ENCODE measurements at regions not wholly inside any gene's neighbourhood (a gene's known extent, or its start where the extent isn't known, plus 50 kb on each side); places are given as distances from the start of the nearest gene placed in this dataset.
"Not testable (repeated sequence)": the region's sequence is repeated elsewhere in the genome, so short reads cannot be mapped to it uniquely, and the experiment has no call there.

DNA sequence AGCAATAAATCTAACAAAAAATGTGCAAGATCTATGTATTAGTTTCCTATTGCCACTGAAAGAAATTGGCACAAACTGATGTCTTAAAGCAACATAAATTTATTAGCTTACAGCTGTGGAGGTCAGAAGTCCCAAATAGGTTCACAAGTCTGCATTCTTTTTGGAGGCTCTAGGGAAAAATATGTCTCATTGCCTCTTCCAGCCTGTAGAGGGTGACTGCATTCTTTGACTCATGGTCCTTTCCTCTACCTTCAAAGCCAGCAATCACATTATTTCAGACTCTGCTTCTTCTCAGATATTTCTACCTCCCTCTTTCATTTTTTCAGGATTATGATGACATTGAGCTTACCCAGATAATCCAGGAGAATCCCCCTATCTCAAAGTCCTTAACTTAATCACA, 1531.1 kb downstream of the KHDRBS2 start:
- H3K36me3 ChIP-seq, result no peaks in the 10 kb centered on the region
- TF ChIP-seq, protein P1, sequence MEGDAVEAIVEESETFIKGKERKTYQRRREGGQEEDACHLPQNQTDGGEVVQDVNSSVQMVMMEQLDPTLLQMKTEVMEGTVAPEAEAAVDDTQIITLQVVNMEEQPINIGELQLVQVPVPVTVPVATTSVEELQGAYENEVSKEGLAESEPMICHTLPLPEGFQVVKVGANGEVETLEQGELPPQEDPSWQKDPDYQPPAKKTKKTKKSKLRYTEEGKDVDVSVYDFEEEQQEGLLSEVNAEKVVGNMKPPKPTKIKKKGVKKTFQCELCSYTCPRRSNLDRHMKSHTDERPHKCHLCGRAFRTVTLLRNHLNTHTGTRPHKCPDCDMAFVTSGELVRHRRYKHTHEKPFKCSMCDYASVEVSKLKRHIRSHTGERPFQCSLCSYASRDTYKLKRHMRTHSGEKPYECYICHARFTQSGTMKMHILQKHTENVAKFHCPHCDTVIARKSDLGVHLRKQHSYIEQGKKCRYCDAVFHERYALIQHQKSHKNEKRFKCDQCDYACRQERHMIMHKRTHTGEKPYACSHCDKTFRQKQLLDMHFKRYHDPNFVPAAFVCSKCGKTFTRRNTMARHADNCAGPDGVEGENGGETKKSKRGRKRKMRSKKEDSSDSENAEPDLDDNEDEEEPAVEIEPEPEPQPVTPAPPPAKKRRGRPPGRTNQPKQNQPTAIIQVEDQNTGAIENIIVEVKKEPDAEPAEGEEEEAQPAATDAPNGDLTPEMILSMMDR (IDR thresholded peaks at IDR 0.05; ENCODE audit: low read depth, low read length), result no peak
- no peak overlapping the region for H3K27ac ChIP-seq
- no peaks in the 10 kb centered on the region for H3K4me1 ChIP-seq (ENCODE audit: low read depth)
- DNase-seq (ENCODE audit: low read depth in 1 of 2, low spot score in 1 of 2), result peak in 1 of 2 donors; percentile 20
- no peaks in the 10 kb centered on the region for H3K9me3 ChIP-seq (ENCODE audit: low read depth)
- no peak overlapping the region for H3K4me3 ChIP-seq
- H3K27me3 ChIP-seq, result no peaks in the 10 kb centered on the region

DNA sequence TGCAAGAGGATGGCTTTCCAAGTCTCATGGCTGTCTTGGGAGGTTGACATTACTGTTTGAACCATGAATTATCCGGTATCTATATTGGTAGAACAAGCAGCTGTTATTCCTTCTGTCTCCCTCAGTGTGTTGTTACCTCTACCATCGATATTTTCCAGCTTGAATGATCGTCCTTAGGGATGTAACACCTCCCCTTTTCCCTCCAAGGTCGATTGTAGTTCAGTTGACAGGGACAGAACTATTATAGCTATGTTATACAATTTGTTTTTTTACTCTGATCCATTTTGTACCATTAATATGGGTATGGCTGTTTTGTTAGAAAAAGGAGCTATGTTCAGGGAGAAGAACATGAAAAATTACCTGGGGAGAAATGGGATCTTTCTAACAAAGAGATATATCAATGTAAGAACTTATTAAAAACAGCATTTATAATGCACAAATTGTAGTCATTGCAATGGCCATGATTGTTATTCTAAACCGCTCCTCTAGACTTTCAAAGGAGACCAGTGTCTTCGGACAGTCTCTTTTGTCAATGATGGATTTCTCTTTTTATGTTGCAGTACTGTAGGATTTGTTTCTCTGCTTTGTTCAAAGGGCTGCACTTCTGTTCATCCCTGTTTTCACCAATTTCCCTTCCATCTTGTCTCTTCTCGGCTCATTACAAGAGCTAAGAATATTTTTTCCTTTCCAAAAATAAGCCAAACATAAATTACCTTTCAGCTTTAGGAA, 1535.5 kb downstream of the KHDRBS2 start:
- H3K27me3 ChIP-seq; H3K27ac ChIP-seq; H3K9me3 ChIP-seq (ENCODE audit: low read depth); H3K4me3 ChIP-seq; DNase-seq (ENCODE audit: low read depth in 1 of 2, low spot score in 1 of 2); H3K4me1 ChIP-seq (ENCODE audit: low read depth); H3K36me3 ChIP-seq: not testable (repeated sequence)

DNA sequence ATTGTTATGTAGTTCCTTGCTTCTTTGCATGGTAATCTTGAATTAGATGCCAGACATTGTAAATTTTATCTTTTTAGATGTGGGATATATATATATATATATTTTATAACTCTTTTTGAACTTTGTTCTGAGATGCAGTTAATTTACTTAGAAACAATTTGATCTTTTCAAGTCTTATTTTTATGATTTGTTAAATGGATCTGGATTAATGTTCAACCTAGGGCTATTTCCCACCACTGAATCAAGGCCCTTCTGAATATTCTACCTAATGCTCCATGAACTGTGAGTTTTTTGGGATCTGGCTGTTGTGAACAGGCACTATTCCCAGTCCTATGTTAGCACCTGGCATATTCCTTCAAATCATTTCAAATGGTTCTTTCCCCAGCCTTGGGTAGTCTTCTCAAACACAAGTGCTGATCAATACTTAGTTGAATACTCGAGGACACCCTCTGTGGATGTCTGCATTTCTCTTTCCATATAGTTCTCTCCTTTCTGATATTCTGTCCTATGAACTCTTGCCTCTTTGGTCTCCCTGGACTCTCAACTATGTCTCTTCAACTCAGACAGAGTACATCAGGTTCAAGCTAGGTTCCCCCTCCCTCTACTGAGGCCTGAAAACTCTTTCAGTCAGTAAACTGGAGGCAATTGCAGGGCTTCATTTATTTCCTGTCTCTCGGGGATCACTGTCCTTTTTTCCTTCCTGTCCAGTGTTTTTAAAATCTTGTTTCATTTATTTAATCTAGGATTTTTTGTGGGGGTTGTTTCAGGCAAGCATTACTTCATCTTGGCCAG, 1538.1 kb downstream of the KHDRBS2 start:
- H3K4me1 ChIP-seq (ENCODE audit: low read depth); H3K9me3 ChIP-seq (ENCODE audit: low read depth); H3K27ac ChIP-seq; DNase-seq (ENCODE audit: low read depth in 1 of 2, low spot score in 1 of 2); H3K27me3 ChIP-seq; H3K4me3 ChIP-seq; H3K36me3 ChIP-seq: not testable (repeated sequence)

DNA sequence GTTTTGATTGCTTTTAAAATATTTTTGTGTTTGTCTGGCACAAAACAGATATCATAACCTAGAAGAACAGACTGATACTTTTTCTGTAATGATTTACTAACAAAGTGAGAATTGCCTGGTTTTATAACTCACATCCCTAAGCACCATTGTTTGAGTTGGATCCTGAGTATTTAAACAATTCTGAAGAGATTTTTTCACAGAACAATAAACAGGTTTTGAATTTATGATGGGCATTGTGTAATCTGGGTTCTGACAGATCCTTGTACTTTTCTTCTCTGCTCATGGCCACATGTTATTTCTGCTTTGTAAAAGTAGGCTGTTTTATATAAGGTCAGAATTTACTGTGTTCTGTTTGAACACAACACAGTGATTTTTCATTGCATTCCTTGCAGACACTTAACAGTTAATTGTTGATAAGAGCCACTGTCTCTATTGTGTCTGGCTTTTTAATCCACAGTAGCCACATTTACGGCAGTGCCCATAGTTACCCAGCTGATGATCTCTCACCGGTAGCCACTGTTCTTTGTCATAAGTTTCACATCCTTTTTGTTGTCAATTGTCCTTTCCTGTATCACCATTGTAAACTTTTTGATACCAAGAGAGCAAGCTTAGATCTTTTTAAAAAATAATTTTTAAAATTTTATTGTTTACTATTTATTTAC, 1548.1 kb downstream of the KHDRBS2 start:
- DNase-seq (ENCODE audit: low read depth in 1 of 2, low spot score in 1 of 2); H3K4me1 ChIP-seq (ENCODE audit: low read depth); H3K27me3 ChIP-seq; H3K27ac ChIP-seq; H3K4me3 ChIP-seq; H3K36me3 ChIP-seq; H3K9me3 ChIP-seq (ENCODE audit: low read depth): not testable (repeated sequence)

DNA sequence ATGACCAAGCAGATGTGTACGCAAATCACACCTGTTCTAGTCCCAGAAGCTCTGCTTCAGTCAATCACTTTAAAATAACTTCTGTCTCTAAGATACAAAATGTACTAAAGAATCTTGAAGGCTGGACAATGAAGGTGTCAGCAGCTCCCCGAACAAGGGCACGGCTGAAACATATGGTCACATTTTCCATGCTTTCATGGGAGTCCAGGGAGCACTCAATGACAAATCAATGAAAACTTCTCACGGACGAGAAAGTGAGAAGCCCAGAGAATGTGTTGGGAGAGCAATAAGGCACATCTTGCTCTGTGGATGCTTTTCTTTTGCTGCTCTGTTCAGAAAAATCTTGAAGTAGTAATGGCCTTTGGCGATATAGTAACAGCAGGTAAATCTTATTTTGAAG, 1548.7 kb downstream of the KHDRBS2 start:
- not testable (repeated sequence) for H3K9me3 ChIP-seq (ENCODE audit: low read depth); H3K4me3 ChIP-seq; H3K27ac ChIP-seq; H3K4me1 ChIP-seq (ENCODE audit: low read depth); DNase-seq (ENCODE audit: low read depth in 1 of 2, low spot score in 1 of 2); H3K27me3 ChIP-seq; H3K36me3 ChIP-seq

DNA sequence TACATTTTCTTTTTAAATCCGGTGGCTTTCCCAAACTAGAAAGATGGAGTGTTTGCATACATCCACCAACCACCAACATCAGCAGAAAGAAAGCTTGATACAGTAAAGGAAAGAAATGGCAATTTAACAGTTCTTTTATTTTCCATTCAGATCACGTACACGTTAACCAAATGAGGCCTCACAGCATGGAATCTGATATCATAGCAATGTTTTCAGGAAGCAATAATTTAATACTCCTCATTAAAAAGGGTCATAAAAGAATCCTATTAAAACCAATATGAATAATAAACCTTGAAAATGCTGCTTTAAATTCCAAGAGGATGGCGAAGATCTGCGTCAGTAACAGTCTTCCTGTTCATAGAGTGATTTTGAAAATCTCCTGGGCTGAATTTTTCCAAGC, 1562.1 kb downstream of the KHDRBS2 start:
- H3K27ac ChIP-seq; H3K4me1 ChIP-seq (ENCODE audit: low read depth); DNase-seq (ENCODE audit: low read depth in 1 of 2, low spot score in 1 of 2); H3K27me3 ChIP-seq; H3K9me3 ChIP-seq (ENCODE audit: low read depth); H3K36me3 ChIP-seq; H3K4me3 ChIP-seq: not testable (repeated sequence)

DNA sequence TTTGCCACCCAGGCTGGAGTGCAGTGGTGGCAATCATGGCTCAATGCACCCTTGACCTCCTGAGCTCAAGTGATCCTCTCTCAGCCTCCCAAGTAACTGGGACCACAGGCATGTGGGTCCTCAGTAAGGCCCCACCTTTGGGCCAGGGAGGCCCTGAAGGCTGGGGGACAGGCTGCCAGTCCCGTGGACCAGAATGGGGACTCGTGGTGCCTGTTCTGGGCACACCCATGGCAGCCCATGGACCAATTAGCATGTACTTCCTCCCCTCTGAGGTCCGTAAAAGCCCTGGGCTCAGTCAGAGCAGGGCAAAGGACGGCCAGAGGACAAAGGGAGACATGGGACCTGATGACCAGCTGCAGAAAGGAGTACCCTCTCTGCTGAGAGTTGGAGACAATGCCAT, 1590.8 kb downstream of the KHDRBS2 start:
- Histone ChIP-seq H3K36me3 (no peaks in the 10 kb centered on the region), H3K27me3 (no peaks in the 10 kb centered on the region), H3K4me3 (no peak overlapping the region), H3K4me1 (ENCODE audit: low read depth) (no peaks in the 10 kb centered on the region), H3K9me3 (ENCODE audit: low read depth) (no peaks in the 10 kb centered on the region), H3K27ac (no peak overlapping the region)
- no peak for DNase-seq (ENCODE audit: low read depth in 1 of 2, low spot score in 1 of 2)
- TF ChIP-seq, protein P1 (IDR thresholded peaks at IDR 0.05; ENCODE audit: low read depth, low read length), result no peak

DNA sequence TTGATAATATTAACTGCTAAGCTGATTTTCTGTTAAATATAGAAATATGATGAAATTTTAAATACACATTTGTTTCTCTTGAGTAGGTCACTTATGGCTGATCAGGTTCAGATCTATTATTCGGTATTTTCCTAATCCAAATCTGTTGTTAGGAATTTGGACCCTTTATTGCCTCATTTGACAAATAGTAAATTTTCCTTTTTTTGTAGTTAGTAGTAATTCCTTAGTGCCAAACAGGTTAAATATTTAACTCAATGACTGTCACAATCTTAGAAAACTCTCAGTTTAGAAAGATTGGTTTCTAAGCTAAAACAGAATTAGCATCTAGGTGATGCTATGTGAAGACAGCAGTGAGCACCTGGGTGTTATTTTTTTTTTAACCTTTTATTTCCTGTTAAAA, 1598.9 kb downstream of the KHDRBS2 start:
- TF ChIP-seq, protein P1 (IDR thresholded peaks at IDR 0.05; ENCODE audit: low read depth, low read length), result no peak
- H3K36me3 ChIP-seq, result no peaks in the 10 kb centered on the region
- H3K4me3 ChIP-seq, result no peak overlapping the region
- no peak overlapping the region for H3K27ac ChIP-seq
- no peaks in the 10 kb centered on the region for H3K4me1 ChIP-seq (ENCODE audit: low read depth)
- no peak for DNase-seq (ENCODE audit: low read depth in 1 of 2, low spot score in 1 of 2)
- no peaks in the 10 kb centered on the region for H3K27me3 ChIP-seq
- H3K9me3 ChIP-seq (ENCODE audit: low read depth), result no peaks in the 10 kb centered on the region

Measured in cardiac muscle cell (in vitro differentiated cells and primary cell).